Embryonic facial prominence (tissue), 1 donor: ENCODE measurements at regions not wholly inside any gene's neighbourhood (a gene's known extent, or its start where the extent isn't known, plus 50 kb on each side); places are given as distances from the start of the nearest gene placed in this dataset.
"Not testable (repeated sequence)": the region's sequence is repeated elsewhere in the genome, so short reads cannot be mapped to it uniquely, and the experiment has no call there.

Experiments
- DNase-seq: peaks from one replicate; pipeline ENCODE4 v3.0.0-alpha.2; 2016; ENCODE audit errors: extremely low spot score

DNA sequence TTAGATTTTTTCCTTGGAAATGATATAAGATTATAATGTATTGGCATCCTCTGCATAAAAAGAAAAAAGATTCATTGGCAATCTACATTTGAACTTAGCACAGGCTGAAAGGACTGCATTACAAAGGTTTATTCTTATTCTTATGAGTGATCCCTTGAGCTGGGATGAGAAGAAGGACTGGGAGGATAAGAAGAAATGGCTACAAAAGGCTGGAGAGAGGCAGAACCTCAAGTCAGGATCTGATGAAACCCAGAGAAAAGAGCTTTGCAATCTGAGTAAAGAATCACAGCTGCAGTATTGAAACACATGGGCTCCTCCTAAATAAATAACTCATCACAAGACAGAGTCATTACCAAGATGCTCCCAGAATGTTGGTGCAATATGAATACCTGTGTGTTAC, 1635.4 kb upstream of the FLRT2 start:
- DNase-seq: no peak

- DNase-seq: not testable (repeated sequence)
Observed at GRCh38 chr14:83898558-83898957, 1631.4 kb upstream of the FLRT2 start.

GRCh38 chr14:83899706-83900105, 1630.2 kb upstream of the FLRT2 start:
- DNase-seq: no peak

- no peak for DNase-seq
Observed at GRCh38 chr14:83905157-83905556, 1624.8 kb upstream of the FLRT2 start.

DNA sequence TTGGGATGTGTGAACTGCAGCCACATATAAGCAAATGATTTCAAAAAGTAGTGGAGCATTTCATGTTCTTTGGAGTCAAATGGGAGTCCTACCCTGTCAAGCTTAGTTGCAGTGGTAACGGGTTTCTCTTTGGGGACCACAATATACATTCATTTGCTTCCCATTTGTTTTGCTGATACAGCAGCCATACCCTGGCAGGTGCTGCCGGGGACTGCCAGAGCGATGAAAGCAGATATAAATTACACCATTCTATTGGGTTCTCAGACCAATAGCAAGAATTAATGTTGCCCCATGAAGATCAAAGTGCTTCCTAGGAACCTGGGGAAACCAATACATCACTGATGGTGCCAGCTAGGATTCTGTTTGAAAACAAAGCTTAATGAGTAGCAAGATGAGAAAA, 1621.5 kb upstream of the FLRT2 start:
- DNase-seq: no peak

DNA sequence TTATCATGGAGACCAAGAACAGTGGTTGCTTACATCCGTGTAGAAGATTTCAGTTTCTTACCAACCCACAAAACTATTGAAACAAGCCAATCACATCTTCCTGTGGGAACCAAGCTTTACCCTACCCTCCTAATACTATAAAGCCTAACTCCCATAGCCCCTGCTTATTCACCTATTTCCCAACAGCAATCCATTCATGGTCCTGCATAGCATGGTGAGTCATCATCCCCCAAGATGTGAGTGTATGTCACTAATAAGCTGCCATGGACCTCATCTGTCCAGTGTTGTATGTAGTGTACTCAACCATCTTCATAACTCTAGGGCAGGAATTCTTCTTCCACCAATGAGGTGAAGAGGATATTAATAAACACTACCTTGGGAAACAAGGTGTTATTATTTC, 1620.4 kb upstream of the FLRT2 start:
- no peak for DNase-seq

DNA sequence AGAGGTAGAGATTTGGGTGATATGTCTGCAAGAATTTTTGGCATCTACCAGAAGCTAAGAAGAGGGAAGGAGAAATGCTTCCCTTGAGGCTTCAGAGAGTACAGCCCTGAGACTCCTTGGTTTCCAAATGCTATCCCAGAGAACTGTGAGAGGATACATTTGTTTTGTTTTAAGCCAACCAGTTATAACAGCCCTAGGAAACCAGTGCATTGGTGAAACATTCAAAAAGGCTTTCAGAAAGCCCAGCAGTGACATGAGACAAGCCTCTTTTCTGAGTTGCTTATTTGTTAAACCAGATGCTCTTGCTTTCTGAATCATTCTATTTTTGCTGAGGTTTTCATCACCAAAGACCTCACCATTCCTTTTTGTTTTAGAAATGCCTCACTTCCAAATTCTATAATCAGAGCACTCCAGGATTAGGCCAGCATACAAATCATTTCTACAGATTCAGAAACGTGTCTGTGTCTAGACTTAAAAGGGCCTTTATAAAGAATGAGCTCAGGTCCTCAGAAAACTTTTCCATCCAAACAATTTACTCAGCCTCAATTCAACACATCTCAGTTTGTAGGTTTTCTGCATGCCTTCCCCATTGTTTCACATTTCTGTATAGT, 1617.8 kb upstream of the FLRT2 start:
- no peak for DNase-seq

GRCh38 chr14:83913476-83913875, 1616.5 kb upstream of the FLRT2 start:
- no peak for DNase-seq

GRCh38 chr14:83918546-83918945, 1611.4 kb upstream of the FLRT2 start:
- DNase-seq: no peak

GRCh38 chr14:83919675-83920074, 1610.3 kb upstream of the FLRT2 start:
- not testable (repeated sequence) for DNase-seq

- DNase-seq: no peak
Observed at GRCh38 chr14:83923842-83924241, 1606.1 kb upstream of the FLRT2 start.

- no peak for DNase-seq
Observed at GRCh38 chr14:83924259-83924658, 1605.7 kb upstream of the FLRT2 start.

GRCh38 chr14:83940253-83940652, 1589.7 kb upstream of the FLRT2 start:
- DNase-seq: no peak

- DNase-seq: no peak
Observed at GRCh38 chr14:83958359-83958758, 1571.6 kb upstream of the FLRT2 start.

DNA sequence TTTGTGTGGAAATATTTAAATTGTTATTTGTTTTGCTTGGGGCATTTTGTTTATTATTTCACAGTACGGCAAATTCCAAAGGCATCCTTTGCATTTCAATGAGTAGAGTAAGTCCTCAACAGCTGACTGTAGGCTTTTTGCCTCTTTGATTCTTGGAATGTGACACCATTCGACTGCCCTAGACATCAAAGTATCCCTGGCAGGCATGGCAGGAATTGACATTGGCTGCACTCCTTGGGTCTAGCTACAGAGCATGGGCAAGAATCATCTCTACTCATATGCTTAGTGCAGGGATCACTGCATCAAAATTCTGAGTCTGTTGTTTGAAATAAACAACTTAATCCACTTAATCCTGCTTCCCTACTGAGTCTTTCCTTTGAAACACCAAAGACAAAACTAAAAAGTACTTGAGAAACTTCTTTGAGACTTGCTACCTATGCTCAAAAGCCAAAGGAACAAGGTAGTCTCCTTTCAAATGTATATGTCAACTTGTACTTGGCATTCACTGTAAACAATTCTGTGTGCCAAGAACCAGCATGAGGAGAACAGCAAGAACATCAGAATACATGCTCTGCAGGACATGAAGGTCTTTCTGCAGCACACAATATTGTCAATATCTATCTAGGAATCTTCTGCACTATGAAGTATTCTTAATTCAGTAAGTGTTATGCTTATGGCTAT, 1569.0 kb upstream of the FLRT2 start:
- DNase-seq: no peak

DNA sequence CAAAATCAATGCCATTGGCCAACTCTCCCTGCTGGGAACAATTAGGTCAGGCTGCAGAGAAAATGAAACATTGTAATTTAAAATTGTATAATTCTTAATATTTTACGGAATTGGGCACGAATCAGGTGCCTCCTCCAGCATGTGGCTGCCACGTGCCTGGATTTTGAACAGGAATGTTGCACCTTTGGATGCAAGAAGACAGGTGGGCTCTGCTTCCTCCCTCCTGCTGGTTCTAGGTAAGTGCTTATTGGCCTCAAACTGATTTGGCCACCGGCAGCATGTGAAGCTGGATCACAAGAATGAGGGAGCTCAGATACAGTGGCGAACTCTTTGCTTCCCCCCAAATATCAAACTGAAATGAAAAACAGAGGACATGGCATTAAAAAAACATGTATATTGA, 1559.9 kb upstream of the FLRT2 start:
- DNase-seq: no peak

GRCh38 chr14:83972631-83973030, 1557.3 kb upstream of the FLRT2 start:
- no peak for DNase-seq

GRCh38 chr14:83974647-83975163, 1555.2 kb upstream of the FLRT2 start:
- no peak for DNase-seq

DNA sequence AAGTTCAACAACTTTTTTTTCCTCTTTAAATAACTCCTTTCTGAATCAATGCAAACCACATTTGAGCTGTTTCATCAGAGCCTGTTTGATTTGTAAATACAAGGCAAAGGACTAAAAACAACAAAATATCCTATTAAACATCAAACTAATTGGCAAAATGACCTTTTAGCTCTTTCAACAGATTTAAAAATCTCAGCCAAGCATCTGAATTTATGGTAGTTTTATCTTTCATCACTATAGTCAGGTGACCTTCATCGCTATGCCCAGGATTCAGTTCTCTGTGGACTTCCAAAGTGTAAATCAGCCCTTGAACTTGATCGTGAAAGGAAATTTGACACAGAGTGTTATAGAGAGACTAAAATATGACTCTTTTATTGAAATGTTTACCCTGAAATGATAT, 1554.5 kb upstream of the FLRT2 start:
- DNase-seq: no peak

DNA sequence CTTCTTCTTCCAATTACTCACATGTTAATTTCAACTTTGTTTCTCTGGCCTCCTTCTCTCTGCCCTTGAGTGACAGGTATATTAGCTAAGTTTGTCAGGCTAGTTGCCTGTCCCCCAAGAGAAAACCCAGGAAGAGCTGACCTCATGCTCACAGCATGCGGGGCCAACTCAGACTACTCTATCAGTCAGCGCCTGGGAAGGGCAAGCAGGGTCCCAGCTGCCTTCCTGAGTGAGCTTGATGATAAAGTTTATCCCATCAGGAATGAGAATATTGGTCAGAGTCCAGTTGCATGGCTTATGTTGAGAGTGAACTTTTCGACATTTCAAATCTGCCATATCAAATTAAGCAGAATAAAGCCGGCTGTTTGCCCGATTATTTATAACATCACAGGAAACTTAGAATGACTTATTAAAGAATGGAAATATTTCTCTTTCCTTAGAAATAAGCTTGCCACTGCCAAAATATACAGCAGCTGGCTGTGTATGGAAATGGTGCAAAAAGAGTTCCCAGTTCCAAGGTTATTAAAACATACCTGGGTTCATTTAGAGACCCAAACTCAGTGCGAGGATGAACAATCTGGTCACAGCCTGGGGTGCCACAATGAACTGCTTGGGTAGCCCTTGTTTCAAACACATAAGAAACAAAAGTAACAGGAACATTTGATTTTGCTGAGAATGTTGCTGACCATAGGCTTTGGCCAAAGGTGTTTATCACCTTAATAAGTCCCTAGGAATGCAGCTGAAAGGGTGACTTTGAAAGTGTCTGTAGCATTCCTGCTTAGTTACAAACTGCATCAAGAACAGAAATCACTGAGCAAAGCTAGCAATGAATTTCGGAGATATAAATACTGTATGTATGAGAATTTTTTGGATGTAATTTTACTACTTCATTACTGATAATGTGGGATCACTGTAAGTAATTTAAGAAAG, 1553.8 kb upstream of the FLRT2 start:
- no peak for DNase-seq

GRCh38 chr14:83977583-83977982, 1552.4 kb upstream of the FLRT2 start:
- DNase-seq: no peak

GRCh38 chr14:83981676-83982258, 1548.2 kb upstream of the FLRT2 start:
- DNase-seq: not testable (repeated sequence)
